ENCODE measurements at regions not wholly inside any gene's neighbourhood (a gene's known extent, or its start where the extent isn't known, plus 50 kb on each side); places are given as distances from the start of the nearest gene placed in this dataset.

GRCh38 chr3:182124716-182125115 lies 413.0 kb downstream of the SOX2 start:
- DNase-seq (ENCODE audit: insufficient read length, low spot score, missing footprints), result no peak
- H3K27ac ChIP-seq (ENCODE audit: low read depth, low read length), result no peak overlapping the region
- H3K36me3 ChIP-seq (ENCODE audit: insufficient read depth, low read length), result no peaks in the 10 kb centered on the region
- no peak for TF ChIP-seq CTCF (IDR thresholded peaks at IDR 0.05; ENCODE audit: extremely low read depth, low read depth, low read length)
- no peaks in the 10 kb centered on the region for H3K27me3 ChIP-seq (ENCODE audit: insufficient read depth, low read length)
- no peaks in the 10 kb centered on the region for H4K20me1 ChIP-seq (ENCODE audit: insufficient read depth, low read length)
- H2AFZ ChIP-seq (ENCODE audit: low read length), result no peak overlapping the region
- peaks cover 2% of the 10 kb centered on the region for H3K9me3 ChIP-seq (ENCODE audit: low read depth, low read length)
- H3K79me2 ChIP-seq (ENCODE audit: insufficient read depth, low read length), result no peaks in the 10 kb centered on the region
- H3K4me3 ChIP-seq (ENCODE audit: insufficient read depth, low read length), result no peak overlapping the region
- H3K4me1 ChIP-seq (ENCODE audit: insufficient read depth, low read length), result no peaks in the 10 kb centered on the region
- H3K4me2 ChIP-seq (ENCODE audit: insufficient read depth, low read length), result no peak overlapping the region

DNA sequence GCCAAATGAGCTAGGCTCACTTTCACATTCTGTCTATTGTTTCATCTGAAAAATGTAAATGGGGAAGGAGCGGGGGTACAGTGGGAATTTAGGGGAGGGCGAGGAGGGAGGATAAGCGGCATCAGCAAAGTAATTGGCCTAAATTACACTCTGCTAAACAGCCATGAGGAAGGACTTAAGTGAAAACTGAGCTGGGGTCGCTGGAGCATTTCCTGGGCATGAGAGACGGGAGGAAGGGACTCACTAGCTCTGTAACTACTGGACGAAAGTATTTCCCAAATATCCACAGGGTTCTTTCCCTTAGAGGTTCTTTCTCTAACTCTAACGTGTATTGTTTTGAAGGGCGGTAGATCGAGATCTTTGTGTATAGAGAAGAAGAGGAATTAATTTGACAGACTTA lies 418.0 kb downstream of the SOX2 start:
- H3K36me3 ChIP-seq (ENCODE audit: insufficient read depth, low read length), result no peaks in the 10 kb centered on the region
- no peak for TF ChIP-seq CTCF (IDR thresholded peaks at IDR 0.05; ENCODE audit: extremely low read depth, low read depth, low read length)
- H3K4me1 ChIP-seq (ENCODE audit: insufficient read depth, low read length), result no peaks in the 10 kb centered on the region
- no peak for DNase-seq (ENCODE audit: insufficient read length, low spot score, missing footprints)
- no peak overlapping the region for H2AFZ ChIP-seq (ENCODE audit: low read length)
- peaks cover 2% of the 10 kb centered on the region for H3K9me3 ChIP-seq (ENCODE audit: low read depth, low read length)
- H3K79me2 ChIP-seq (ENCODE audit: insufficient read depth, low read length), result no peaks in the 10 kb centered on the region
- H4K20me1 ChIP-seq (ENCODE audit: insufficient read depth, low read length), result no peaks in the 10 kb centered on the region
- no peak overlapping the region for H3K27ac ChIP-seq (ENCODE audit: low read depth, low read length)
- H3K27me3 ChIP-seq (ENCODE audit: insufficient read depth, low read length), result no peaks in the 10 kb centered on the region
- H3K4me3 ChIP-seq (ENCODE audit: insufficient read depth, low read length), result no peak overlapping the region
- no peak overlapping the region for H3K4me2 ChIP-seq (ENCODE audit: insufficient read depth, low read length)

- Histone ChIP-seq H3K4me2 (ENCODE audit: insufficient read depth, low read length) (no peak overlapping the region), H3K79me2 (ENCODE audit: insufficient read depth, low read length) (no peaks in the 10 kb centered on the region), H3K36me3 (ENCODE audit: insufficient read depth, low read length) (no peaks in the 10 kb centered on the region), H3K27ac (ENCODE audit: low read depth, low read length) (no peak overlapping the region), H3K4me1 (ENCODE audit: insufficient read depth, low read length) (no peaks in the 10 kb centered on the region), H2AFZ (ENCODE audit: low read length) (no peak overlapping the region), H3K9me3 (ENCODE audit: low read depth, low read length) (no peaks in the 10 kb centered on the region), H3K27me3 (ENCODE audit: insufficient read depth, low read length) (no peaks in the 10 kb centered on the region), H4K20me1 (ENCODE audit: insufficient read depth, low read length) (no peaks in the 10 kb centered on the region), H3K4me3 (ENCODE audit: insufficient read depth, low read length) (no peak overlapping the region)
- DNase-seq (ENCODE audit: insufficient read length, low spot score, missing footprints), result no peak
- TF ChIP-seq CTCF (IDR thresholded peaks at IDR 0.05; ENCODE audit: extremely low read depth, low read depth, low read length), result no peak
These were observed 422.0 kb downstream of the SOX2 start for GRCh38 chr3:182133752-182134151.

- TF ChIP-seq CTCF (IDR thresholded peaks at IDR 0.05; ENCODE audit: extremely low read depth, low read depth, low read length), result no peak
- Histone ChIP-seq H4K20me1 (ENCODE audit: insufficient read depth, low read length) (no peaks in the 10 kb centered on the region), H3K79me2 (ENCODE audit: insufficient read depth, low read length) (no peaks in the 10 kb centered on the region), H3K4me2 (ENCODE audit: insufficient read depth, low read length) (no peak overlapping the region), H3K27me3 (ENCODE audit: insufficient read depth, low read length) (no peaks in the 10 kb centered on the region), H3K4me1 (ENCODE audit: insufficient read depth, low read length) (no peaks in the 10 kb centered on the region), H3K9me3 (ENCODE audit: low read depth, low read length) (no peaks in the 10 kb centered on the region), H3K27ac (ENCODE audit: low read depth, low read length) (no peak overlapping the region), H3K36me3 (ENCODE audit: insufficient read depth, low read length) (no peaks in the 10 kb centered on the region), H2AFZ (ENCODE audit: low read length) (no peak overlapping the region), H3K4me3 (ENCODE audit: insufficient read depth, low read length) (no peak overlapping the region)
- peak; percentile 1 for DNase-seq (ENCODE audit: insufficient read length, low spot score, missing footprints)
These were observed 423.3 kb downstream of the SOX2 start for GRCh38 chr3:182135056-182135455.
